Neuronal stem cell (in vitro differentiated cells): ENCODE measurements at regions not wholly inside any gene's neighbourhood (a gene's known extent, or its start where the extent isn't known, plus 50 kb on each side); places are given as distances from the start of the nearest gene placed in this dataset.

Experiments
- DNase-seq: peaks from one replicate; pipeline ENCODE4 v3.0.0-alpha.2; 2013; ENCODE audit warnings: low spot score
- H2AFZ ChIP-seq: one replicate; pipeline ENCODE4 v1.6.1; 2013; ENCODE audit warnings: mild to moderate bottlenecking, low read length, inconsistent platforms
- H2AK5ac ChIP-seq: 2 replicates; pipeline ENCODE4 v1.6.1; 2013; ENCODE audit warnings: low read depth, mild to moderate bottlenecking, inconsistent platforms, low read length, moderate library complexity, mixed read lengths
- H2BK120ac ChIP-seq: 2 replicates; pipeline ENCODE4 v1.6.1; 2013; ENCODE audit warnings: low read depth, mild to moderate bottlenecking, inconsistent platforms, low read length, moderate library complexity, mixed read lengths
- H2BK12ac ChIP-seq: one replicate; pipeline ENCODE4 v1.6.1; 2013; ENCODE audit warnings: low read length, inconsistent platforms
- H2BK15ac ChIP-seq: 2 replicates; pipeline ENCODE4 v1.6.1; 2013; ENCODE audit warnings: mild to moderate bottlenecking, low read length, inconsistent platforms, mixed read lengths
- H2BK5ac ChIP-seq: one replicate; pipeline ENCODE4 v1.6.1; 2013; ENCODE audit warnings: inconsistent platforms, mild to moderate bottlenecking, low read length, moderate library complexity
- H3K14ac ChIP-seq: one replicate; pipeline ENCODE4 v1.6.1; 2013; ENCODE audit warnings: low read length, inconsistent platforms
- H3K18ac ChIP-seq: 2 replicates; pipeline ENCODE4 v1.6.1; 2013; ENCODE audit warnings: low read length, inconsistent platforms
- H3K23ac ChIP-seq: 2 replicates; pipeline ENCODE4 v1.6.1; 2013; ENCODE audit warnings: low read depth, mild to moderate bottlenecking, mixed read lengths, low read length, inconsistent platforms; ENCODE audit not compliant: poor library complexity
- H3K27ac ChIP-seq: replicated peaks from 3 replicates; pipeline ENCODE4 v1.5.1; 2013; ENCODE audit warnings: low read length, inconsistent platforms
- H3K27me3 ChIP-seq, 3 experiments: 2 replicates each; pipeline ENCODE4 v1.6.1; 2013; ENCODE audit warnings: low read length in 3 of 3, mild to moderate bottlenecking in 2 of 3, inconsistent platforms in 1 of 3, low read depth in 1 of 3, mixed read lengths in 1 of 3, moderate library complexity in 1 of 3; ENCODE audit not compliant: control insufficient read depth in 3 of 3, insufficient read depth in 3 of 3
- H3K36me3 ChIP-seq, 2 donors: replicated peaks in 1 of 2; 2 replicates each; pipeline ENCODE4 v1.6.1; 2013; ENCODE audit warnings: low read length in 2 of 2; ENCODE audit not compliant: control insufficient read depth in 2 of 2, insufficient read depth in 2 of 2
- H3K4ac ChIP-seq: 2 replicates; pipeline ENCODE4 v1.6.1; 2013; ENCODE audit warnings: inconsistent platforms, mild to moderate bottlenecking, low read length, moderate library complexity
- H3K4me1 ChIP-seq, 2 donors: 1 replicate in 1 of 2; 2 replicates in 1 of 2; pipeline ENCODE4 v1.6.1; 2013; ENCODE audit warnings: low read length in 2 of 2, low read depth in 1 of 2; ENCODE audit not compliant: control insufficient read depth in 2 of 2, insufficient read depth in 1 of 2
- H3K4me2 ChIP-seq: one replicate; pipeline ENCODE4 v1.6.1; 2013; ENCODE audit warnings: mild to moderate bottlenecking, low read length, inconsistent platforms; ENCODE audit not compliant: insufficient read depth, poor library complexity, severe bottlenecking
- H3K4me3 ChIP-seq, 2 donors: 2 replicates each; pipeline ENCODE4 v1.5.1; 2013; ENCODE audit warnings: low read length in 2 of 2, mild to moderate bottlenecking in 2 of 2, inconsistent platforms in 1 of 2, moderate library complexity in 1 of 2
- H3K79me1 ChIP-seq: one replicate; pipeline ENCODE4 v1.6.1; 2013; ENCODE audit warnings: low read depth, mild to moderate bottlenecking, inconsistent platforms, low read length, moderate library complexity
- H3K9ac ChIP-seq: one replicate; pipeline ENCODE4 v1.6.1; 2013; ENCODE audit warnings: mild to moderate bottlenecking, low read depth, low read length, inconsistent platforms; ENCODE audit not compliant: poor library complexity
- H3K9me3 ChIP-seq, 2 donors: replicated peaks in 1 of 2; 2 replicates each; pipeline versions ENCODE3 to v1.6.1; 2013; ENCODE audit warnings: low read length in 2 of 2, mild to moderate bottlenecking in 2 of 2, inconsistent platforms in 1 of 2, low read depth in 1 of 2, mixed read lengths in 1 of 2, moderate library complexity in 1 of 2; ENCODE audit not compliant: control insufficient read depth in 2 of 2, insufficient read depth in 1 of 2
- H4K8ac ChIP-seq: one replicate; pipeline ENCODE4 v1.6.1; 2013; ENCODE audit warnings: low read depth, mild to moderate bottlenecking, inconsistent platforms, low read length, moderate library complexity
- H4K91ac ChIP-seq: one replicate; pipeline ENCODE4 v1.6.1; 2013; ENCODE audit warnings: low read length, low read depth, mild to moderate bottlenecking, inconsistent platforms; ENCODE audit not compliant: poor library complexity
- WGBS, 2 donors: extraction: QIAGEN DNeasy Blood & Tissue Kit; methylation state at CpG; one replicate each; pipeline ENCODE4 v1.1.7; 2013; ENCODE audit warnings: missing lambda C conversion rate in 2 of 2, mixed read lengths in 1 of 2; ENCODE audit not compliant: insufficient read length in 2 of 2, insufficient replicate concordance in 1 of 2; ENCODE audit errors: extremely low coverage in 2 of 2; 5-methylcytosine and 5-hydroxymethylcytosine counted together

DNA sequence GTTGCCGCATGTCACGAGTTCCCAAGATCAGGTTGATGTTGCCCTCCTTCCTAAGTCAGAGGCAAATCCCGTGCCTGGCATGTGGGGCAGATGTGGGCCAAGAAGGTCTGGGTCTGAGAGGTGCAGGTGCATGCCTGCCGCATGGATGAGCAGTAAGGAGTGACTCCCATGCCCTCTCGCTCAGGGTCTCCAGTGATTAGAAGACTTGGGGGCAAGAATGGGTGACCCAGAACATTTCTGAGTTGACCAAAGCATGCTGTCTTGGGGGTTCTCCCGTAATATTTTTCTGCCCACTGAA lies 120.6 kb upstream of the HDAC4 start:
- Histone ChIP-seq H3K27ac (no peak overlapping the region), H3K4ac (no peak overlapping the region)

DNA sequence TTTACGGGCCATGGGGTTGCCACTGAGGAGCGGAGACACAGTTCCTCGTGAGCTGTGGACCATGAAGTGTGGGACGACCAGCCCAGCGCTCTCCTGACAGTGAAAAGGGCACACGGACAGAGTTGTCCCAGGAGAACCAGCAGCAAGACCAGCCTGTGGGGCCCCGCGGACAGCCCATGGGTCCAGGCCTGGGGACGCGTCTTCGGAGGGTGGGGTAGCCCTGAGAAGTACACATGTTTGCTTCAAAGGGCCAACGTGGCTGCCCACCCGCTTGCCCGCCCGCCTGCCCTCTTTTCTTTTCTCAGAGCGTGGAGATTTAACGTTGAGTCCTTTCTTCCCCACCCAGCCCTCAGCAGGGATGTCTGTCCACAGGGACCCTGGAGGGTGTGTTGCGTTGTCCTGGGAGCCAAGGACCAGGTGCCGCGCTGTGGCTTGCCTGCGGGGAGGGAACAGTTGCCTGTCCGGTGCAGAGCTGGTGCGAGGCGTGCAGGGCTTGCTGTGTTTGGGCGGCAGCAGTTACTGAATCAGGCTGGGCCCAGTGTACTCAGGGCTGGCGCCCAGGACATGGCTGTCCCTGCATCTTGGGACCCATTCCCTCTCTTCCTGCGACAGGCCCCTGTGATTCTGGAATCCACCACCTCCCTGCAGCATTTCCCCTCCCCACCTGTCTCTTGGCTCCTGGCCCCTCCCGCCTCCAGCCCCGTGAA lies 120.1 kb upstream of the HDAC4 start:
- H3K27ac ChIP-seq = no peak overlapping the region
- peak overlapping the region; percentile 80 for H3K18ac ChIP-seq

More for the DNA sequence above, 120.6 kb upstream of the HDAC4 start:
- H3K4me2 ChIP-seq = no peak overlapping the region
- H3K79me1 ChIP-seq = no peaks in the 10 kb centered on the region
- H3K23ac ChIP-seq = no peak overlapping the region
- H3K27me3 ChIP-seq = peaks cover 0 to 39% (median 1%) of the 10 kb centered on the region in 3 experiments
- H3K36me3 ChIP-seq = no peaks in the 10 kb centered on the region
- no peaks in the 10 kb centered on the region for H3K9me3 ChIP-seq
- H3K14ac ChIP-seq = no peak overlapping the region
- no peak overlapping the region for H2AFZ ChIP-seq
- no peak overlapping the region for H3K18ac ChIP-seq
- no peak overlapping the region for H2BK120ac ChIP-seq
- no peak overlapping the region for H2BK5ac ChIP-seq
- H3K4me3 ChIP-seq = no peak overlapping the region
- no peak overlapping the region for H4K91ac ChIP-seq
- WGBS, 2 donors = no CpG with 5 or more reads among the region's 6 CpGs
- no peak overlapping the region for H3K9ac ChIP-seq
- H2BK15ac ChIP-seq = peak overlapping the region; percentile 72
- H3K4me1 ChIP-seq = peaks cover 0 to 5% of the 10 kb centered on the region in 2 donors
- no peak overlapping the region for H2BK12ac ChIP-seq
- H2AK5ac ChIP-seq = no peak overlapping the region
- no peak overlapping the region for H4K8ac ChIP-seq
- no peak for DNase-seq

DNA sequence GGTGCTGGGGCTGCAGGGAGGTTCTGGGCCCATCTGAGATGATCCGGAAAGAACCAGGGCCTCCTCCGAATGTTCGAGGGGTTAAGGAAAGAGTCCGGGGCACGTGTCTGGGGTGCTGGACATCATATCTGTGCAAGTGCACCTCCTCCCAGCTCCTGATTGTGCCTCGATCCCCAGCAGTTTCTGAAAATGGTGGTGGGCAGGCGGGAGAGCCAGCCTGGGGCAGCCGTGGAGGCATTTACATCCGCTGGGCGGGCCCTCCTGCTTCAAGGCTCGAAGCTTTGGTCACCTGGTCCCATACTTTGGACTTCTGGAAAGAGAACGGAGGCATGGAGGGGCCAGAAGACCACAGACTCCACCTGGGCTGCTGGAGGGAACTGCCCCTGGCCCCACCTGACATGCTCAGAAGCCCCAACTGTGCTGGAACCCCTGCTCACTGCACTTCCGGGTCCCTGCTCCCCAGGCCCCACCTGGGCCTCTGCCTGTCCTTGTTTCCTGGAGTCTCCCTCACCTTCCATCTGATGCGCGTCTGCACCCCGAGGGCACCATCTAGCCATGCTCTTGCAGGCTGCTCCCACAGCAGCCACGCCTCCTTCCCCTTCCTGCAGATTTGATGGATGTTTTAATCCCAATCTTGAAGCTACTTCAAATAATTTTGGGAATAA lies 119.2 kb upstream of the HDAC4 start:
- no peak overlapping the region for H3K14ac ChIP-seq
- peaks cover 0 to 5% of the 10 kb centered on the region in 2 donors for H3K4me1 ChIP-seq
- no peak overlapping the region for H2BK15ac ChIP-seq
- H3K27me3 ChIP-seq = peaks cover 0 to 30% (median 2%) of the 10 kb centered on the region in 3 experiments
- no peaks in the 10 kb centered on the region for H3K36me3 ChIP-seq
- no peak overlapping the region for H4K8ac ChIP-seq
- no peak overlapping the region for H2BK12ac ChIP-seq
- no peak for DNase-seq
- peak overlapping the region; percentile 95 for H2AK5ac ChIP-seq
- no peak overlapping the region for H3K4me2 ChIP-seq
- H3K79me1 ChIP-seq = no peaks in the 10 kb centered on the region
- H3K9ac ChIP-seq = no peak overlapping the region
- H4K91ac ChIP-seq = no peak overlapping the region
- no peaks in the 10 kb centered on the region for H3K9me3 ChIP-seq
- H3K18ac ChIP-seq = peak overlapping the region; percentile 57
- H2AFZ ChIP-seq = no peak overlapping the region
- no peak overlapping the region for H3K27ac ChIP-seq
- H2BK120ac ChIP-seq = peak overlapping the region; percentile 87
- peak overlapping the region; percentile 53 for H2BK5ac ChIP-seq
- no peak overlapping the region for H3K23ac ChIP-seq
- H3K4me3 ChIP-seq = no peak overlapping the region
- H3K4ac ChIP-seq = no peak overlapping the region
- no CpG with 5 or more reads among the region's 17 CpGs for WGBS, 2 donors

More for the DNA sequence above, 120.1 kb upstream of the HDAC4 start:
- peak overlapping the region; percentile 73 for H3K14ac ChIP-seq
- H2AFZ ChIP-seq = no peak overlapping the region
- peak overlapping the region; percentile 9 for H4K8ac ChIP-seq
- no peaks in the 10 kb centered on the region for H3K9me3 ChIP-seq
- no peak overlapping the region for H2BK120ac ChIP-seq
- peak overlapping the region; percentile 95 for H2AK5ac ChIP-seq
- peak overlapping the region; percentile 72 for H2BK15ac ChIP-seq
- peak overlapping the region; percentile 85 for H3K4ac ChIP-seq
- peaks cover 0 to 36% (median 2%) of the 10 kb centered on the region in 3 experiments for H3K27me3 ChIP-seq
- no peak overlapping the region for H3K4me2 ChIP-seq
- no peak for DNase-seq
- H3K79me1 ChIP-seq = no peaks in the 10 kb centered on the region
- H3K23ac ChIP-seq = peak overlapping the region; percentile 75
- H3K4me3 ChIP-seq = no peak overlapping the region
- H3K36me3 ChIP-seq = no peaks in the 10 kb centered on the region
- no CpG with 5 or more reads among the region's 29 CpGs for WGBS, 2 donors
- no peak overlapping the region for H4K91ac ChIP-seq
- H2BK5ac ChIP-seq = peak overlapping the region; percentile 44
- H2BK12ac ChIP-seq = peak overlapping the region; percentile 78
- peaks cover 0 to 5% of the 10 kb centered on the region in 2 donors for H3K4me1 ChIP-seq
- no peak overlapping the region for H3K9ac ChIP-seq

DNA sequence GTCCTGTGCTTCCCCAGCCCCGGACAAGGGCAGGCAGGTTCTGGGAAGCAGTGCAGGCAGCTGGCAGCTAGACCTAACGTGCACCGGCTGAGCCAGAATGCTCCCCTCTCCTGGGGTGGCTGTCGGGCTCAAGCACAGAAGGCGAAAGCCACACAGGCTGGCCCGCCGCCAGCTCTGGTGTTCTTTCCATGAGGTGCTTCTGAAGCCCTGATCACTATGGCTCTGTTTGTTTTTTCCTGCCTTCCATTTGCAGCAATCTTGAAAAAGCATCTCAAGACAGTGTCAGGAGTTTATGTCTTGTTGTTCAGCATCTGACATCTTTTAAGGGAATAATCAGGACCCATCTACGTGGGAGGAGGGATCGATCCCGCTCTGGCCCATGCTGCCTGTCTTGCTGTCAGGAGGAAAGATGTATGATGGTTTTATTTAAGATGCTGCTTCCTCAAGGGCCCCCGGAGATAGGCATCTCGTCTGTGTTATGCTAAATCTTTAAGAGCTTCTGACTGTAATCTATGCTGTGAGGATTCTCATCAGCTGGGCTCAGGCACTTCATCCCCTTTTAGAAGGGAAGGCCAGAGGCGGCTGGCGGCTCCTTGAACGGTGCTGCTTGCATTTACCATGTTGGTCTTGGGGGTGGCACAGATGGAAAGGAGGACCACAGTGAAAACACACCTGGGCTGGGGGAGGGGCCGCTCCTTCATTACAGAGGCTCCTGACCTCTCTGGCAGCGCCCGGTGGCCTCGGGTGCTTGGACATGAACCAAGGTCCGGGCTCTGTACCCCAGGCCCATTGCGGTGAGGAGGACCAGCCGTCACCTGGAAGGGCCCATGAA lies 118.5 kb upstream of the HDAC4 start:
- no peak overlapping the region for H2AFZ ChIP-seq
- no peaks in the 10 kb centered on the region for H3K36me3 ChIP-seq
- H2AK5ac ChIP-seq = peak overlapping the region; percentile 95
- H2BK12ac ChIP-seq = no peak overlapping the region
- H3K4me2 ChIP-seq = no peak overlapping the region
- H3K18ac ChIP-seq = peak overlapping the region; percentile 60
- peaks cover 0 to 30% (median 2%) of the 10 kb centered on the region in 3 experiments for H3K27me3 ChIP-seq
- H3K4me3 ChIP-seq = no peak overlapping the region
- no peak overlapping the region for H3K9ac ChIP-seq
- H2BK15ac ChIP-seq = peak overlapping the region; percentile 21
- H3K79me1 ChIP-seq = no peaks in the 10 kb centered on the region
- H4K8ac ChIP-seq = no peak overlapping the region
- no peak overlapping the region for H3K14ac ChIP-seq
- no peak overlapping the region for H3K4ac ChIP-seq
- H3K4me1 ChIP-seq = peaks cover 0 to 5% of the 10 kb centered on the region in 2 donors
- no peak overlapping the region for H3K23ac ChIP-seq
- no CpG with 5 or more reads among the region's 22 CpGs for WGBS, 2 donors
- no peak overlapping the region for H4K91ac ChIP-seq
- H3K9me3 ChIP-seq = no peaks in the 10 kb centered on the region
- H3K27ac ChIP-seq = no peak overlapping the region
- peak overlapping the region; percentile 87 for H2BK120ac ChIP-seq
- DNase-seq = no peak
- peak overlapping the region; percentile 53 for H2BK5ac ChIP-seq
